T-cell (primary cell): ENCODE measurements at regions not wholly inside any gene's neighbourhood (a gene's known extent, or its start where the extent isn't known, plus 50 kb on each side); places are given as distances from the start of the nearest gene placed in this dataset.
"Not testable (repeated sequence)": the region's sequence is repeated elsewhere in the genome, so short reads cannot be mapped to it uniquely, and the experiment has no call there.

Experiments used
- ATAC-seq, 4 experiments: fragments of 200-7000 bp in 3 of 4; fragments of 150-1000 bp in 1 of 4; cut with Tn5 transposase; replicated peaks in 1 of 4; 1 replicate in 3 of 4; 2 replicates in 1 of 4; pipeline ENCODE4 v1.10.0; 2021; ENCODE audit warnings: moderate library complexity in 3 of 4, mild to moderate bottlenecking in 2 of 4, moderate number of reproducible peaks in 1 of 4
- CTCF ChIA-PET, 2 donors: fragments of 300-600 bp; sonication (Branson Sonifier 250); formaldehyde crosslinking; loops; one replicate each; lab custom pipeline; 2022; ENCODE audit warnings: antibody characterized with exemption in 2 of 2; lab: Charles Lee
- POLR2A ChIA-PET, 2 donors: fragments of 300-600 bp; sonication (Branson Sonifier 250); formaldehyde crosslinking; loops; one replicate each; lab custom pipeline; 2022; ENCODE audit warnings: antibody characterized with exemption in 2 of 2; lab: Charles Lee
- DNase-seq, 35 experiments: peaks; one replicate each; pipeline versions ENCODE4 v3.0.0 to v3.0.0-alpha.2; 2013 to 2023
- H3K27ac ChIP-seq: one replicate; pipeline ENCODE4 v1.5.1; 2013; ENCODE audit warnings: low read length
- H3K27me3 ChIP-seq, 2 experiments: replicated peaks in 1 of 2; 1 replicate in 1 of 2; 2 replicates in 1 of 2; pipeline versions ENCODE4 v1.6.1 to v1.7.0; 2013; ENCODE audit warnings: low read length in 1 of 2, mixed read lengths in 1 of 2; ENCODE audit not compliant: control insufficient read depth in 2 of 2, insufficient read depth in 2 of 2; ENCODE audit errors: extremely low read depth in 1 of 2
- H3K36me3 ChIP-seq, 2 donors: 1 replicate in 1 of 2; 2 replicates in 1 of 2; pipeline versions ENCODE4 v1.6.1 to v1.7.0; 2013; ENCODE audit warnings: low read length in 1 of 2; ENCODE audit not compliant: control insufficient read depth in 2 of 2, insufficient read depth in 1 of 2; ENCODE audit errors: extremely low read depth in 1 of 2
- H3K4me1 ChIP-seq, 2 experiments: 1 replicate in 1 of 2; 2 replicates in 1 of 2; pipeline versions ENCODE4 v1.6.1 to v1.7.0; 2013; ENCODE audit warnings: low read length in 2 of 2, mixed read lengths in 1 of 2; ENCODE audit not compliant: insufficient read depth in 2 of 2, control insufficient read depth in 1 of 2; ENCODE audit errors: extremely low read depth in 1 of 2
- H3K4me3 ChIP-seq, 2 donors: 1 replicate in 1 of 2; 2 replicates in 1 of 2; pipeline versions ENCODE4 v1.5.1 to v1.7.0; 2013; ENCODE audit warnings: mild to moderate bottlenecking in 2 of 2, low read length in 1 of 2, moderate library complexity in 1 of 2; ENCODE audit not compliant: control insufficient read depth in 1 of 2; ENCODE audit errors: extremely low read depth in 1 of 2
- H3K9me3 ChIP-seq: 2 replicates; pipeline ENCODE4 v1.7.0; 2013
- H3K27ac Mint-ChIP-seq, 2 donors: one replicate each; pipeline ENCODE4 v1.8.0; 2020 to 2021; ENCODE audit warnings: mild to moderate bottlenecking in 2 of 2, mixed read lengths in 2 of 2
- H3K27me3 Mint-ChIP-seq, 2 donors: one replicate each; pipeline ENCODE4 v1.8.0; 2021 to 2022; ENCODE audit warnings: mixed read lengths in 2 of 2
- H3K36me3 Mint-ChIP-seq: one replicate; pipeline ENCODE4 v1.8.0; 2021; ENCODE audit warnings: mixed read lengths
- H3K4me1 Mint-ChIP-seq, 3 donors: one replicate each; pipeline ENCODE4 v1.8.0; 2020 to 2022; ENCODE audit warnings: mixed read lengths in 3 of 3, mild to moderate bottlenecking in 1 of 3
- H3K4me3 Mint-ChIP-seq, 3 donors: one replicate each; pipeline ENCODE4 v1.8.0; 2020 to 2022; ENCODE audit warnings: mild to moderate bottlenecking in 3 of 3, mixed read lengths in 3 of 3, moderate library complexity in 3 of 3
- H3K9me3 Mint-ChIP-seq, 3 donors: one replicate each; pipeline ENCODE4 v1.8.0; 2020 to 2022; ENCODE audit warnings: mixed read lengths in 3 of 3
- WGBS: methylation state at CpG from one replicate; pipeline ENCODE4 v1.1.5; 2013; ENCODE audit warnings: missing lambda C conversion rate; ENCODE audit not compliant: insufficient coverage; 5-methylcytosine and 5-hydroxymethylcytosine counted together

DNA sequence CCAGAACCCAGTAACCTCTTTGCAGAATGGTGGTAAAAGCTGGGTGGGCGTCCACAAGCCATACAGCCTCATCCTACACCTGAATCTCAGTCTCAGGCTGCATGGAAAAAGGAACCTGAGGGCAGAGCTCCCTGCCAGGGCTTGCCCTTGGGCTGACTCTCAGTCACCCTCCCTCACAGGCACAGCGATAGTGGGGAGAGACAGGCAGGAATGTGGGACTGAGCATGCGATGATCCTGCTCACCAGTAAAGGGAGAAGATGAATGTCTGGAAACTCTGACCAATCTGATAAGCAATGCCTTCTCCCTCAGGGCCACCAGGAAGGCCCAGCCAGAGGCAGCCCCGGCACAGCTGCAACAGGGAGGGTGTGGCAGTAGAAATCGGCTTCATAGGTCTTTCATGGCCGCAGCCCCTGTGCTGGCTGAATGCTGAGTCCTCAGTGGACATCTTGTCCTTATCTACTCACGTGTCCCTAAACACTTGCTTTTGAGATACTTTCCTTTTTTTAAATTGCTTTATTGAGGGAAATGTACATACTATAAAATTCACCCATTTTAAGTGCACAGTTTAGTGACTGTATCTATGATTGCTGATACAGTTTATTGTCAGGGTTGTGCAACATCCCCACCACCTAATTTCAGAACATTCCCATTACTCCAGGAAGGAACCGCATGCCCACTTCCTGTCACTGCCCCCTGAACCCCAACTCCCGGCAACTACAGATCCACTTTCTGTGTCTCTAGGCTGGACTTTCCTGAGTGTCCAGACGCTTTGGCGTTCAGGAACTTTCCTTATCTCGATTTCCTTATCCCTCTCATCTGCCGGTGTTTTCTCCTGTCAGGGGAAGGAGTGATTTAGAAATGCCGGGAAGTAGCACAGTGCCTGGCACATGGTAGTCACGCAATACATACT is 258.1 kb downstream of the PCNX1 start:
- Mint-ChIP-seq H3K27me3 (peaks cover 9 to 13% of the 10 kb centered on the region in 2 donors), H3K4me3 (no peak overlapping the region), H3K4me1 (peaks cover 13 to 14% (median 14%) of the 10 kb centered on the region in 3 donors), H3K9me3 (peaks cover 0 to 8% (median 3%) of the 10 kb centered on the region in 3 donors), H3K36me3 (no peaks in the 10 kb centered on the region), H3K27ac (no peak overlapping the region)
- Histone ChIP-seq H3K4me1 (peaks cover 0 to 10% of the 10 kb centered on the region in 2 experiments), H3K27ac (no peak overlapping the region), H3K36me3 (no peaks in the 10 kb centered on the region), H3K9me3 (no peaks in the 10 kb centered on the region), H3K4me3 (no peak overlapping the region), H3K27me3 (peaks cover 0 to 13% of the 10 kb centered on the region in 2 experiments)
- DNase-seq (no peak), ATAC-seq (no peak)
- ChIA-PET CTCF (interaction anchor here in 1 of 2 donors (0.7 kb wide), 1 partner anchor 12 kb away, joined by 3 read pairs; no protein-coding TSS in a partner anchor), POLR2A (interaction anchor here in 1 of 2 donors (0.6 kb wide), 1 partner anchor 1871 kb away, joined by 11 read pairs; no protein-coding TSS in a partner anchor)
- WGBS = 61% methylated on average over 3 of the region's 15 CpGs

DNA sequence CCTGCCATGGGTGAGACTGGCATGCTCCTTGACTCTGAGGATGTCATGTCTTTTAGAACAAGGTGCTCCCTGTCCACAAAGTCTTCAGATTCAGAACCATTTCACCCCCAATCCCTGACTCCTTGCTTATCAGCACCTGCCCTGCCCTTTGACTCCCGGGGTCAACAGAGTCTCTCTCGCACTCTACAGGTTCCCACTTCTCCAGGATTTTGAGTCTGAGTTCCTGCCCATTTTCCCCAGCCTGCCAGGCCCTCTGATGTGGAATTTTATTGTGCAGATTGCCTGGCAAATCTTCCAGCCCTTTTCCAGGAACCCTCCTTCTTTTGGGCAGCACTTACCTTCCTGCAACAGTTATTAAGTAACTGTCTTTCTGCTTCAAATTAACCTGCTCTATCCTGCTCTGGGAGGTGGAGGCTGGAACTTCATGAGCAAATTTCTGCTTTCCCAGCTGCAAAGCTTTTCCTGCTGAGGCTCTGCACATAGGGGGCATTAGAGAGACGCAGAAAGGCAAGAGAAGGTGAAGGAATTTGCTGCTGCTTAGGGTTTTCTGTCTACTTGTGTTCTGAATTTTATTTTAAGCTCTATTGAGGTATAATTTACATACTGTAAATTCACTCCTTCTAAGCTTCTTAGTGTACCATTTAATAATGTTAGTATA is 259.1 kb downstream of the PCNX1 start:
- Histone ChIP-seq H3K9me3 (no peaks in the 10 kb centered on the region), H3K27ac (no peak overlapping the region), H3K4me1 (peaks cover 0 to 10% of the 10 kb centered on the region in 2 experiments), H3K27me3 (peaks cover 0 to 18% of the 10 kb centered on the region in 2 experiments), H3K4me3 (no peak overlapping the region), H3K36me3 (no peaks in the 10 kb centered on the region)
- H3K27ac Mint-ChIP-seq = no peak overlapping the region
- CTCF ChIA-PET = no interaction called here
- no CpG with 5 or more reads among the region's 3 CpGs for WGBS
- POLR2A ChIA-PET = no interaction called here
- H3K9me3 Mint-ChIP-seq = no peaks in the 10 kb centered on the region
- ATAC-seq = no peak
- H3K4me3 Mint-ChIP-seq = no peak overlapping the region
- H3K4me1 Mint-ChIP-seq = peaks cover 13 to 14% (median 14%) of the 10 kb centered on the region in 3 donors
- no peaks in the 10 kb centered on the region for H3K36me3 Mint-ChIP-seq
- peak in 1 of 35 experiments; percentile 21 for DNase-seq
- peaks cover 9 to 15% of the 10 kb centered on the region in 2 donors for H3K27me3 Mint-ChIP-seq

DNA sequence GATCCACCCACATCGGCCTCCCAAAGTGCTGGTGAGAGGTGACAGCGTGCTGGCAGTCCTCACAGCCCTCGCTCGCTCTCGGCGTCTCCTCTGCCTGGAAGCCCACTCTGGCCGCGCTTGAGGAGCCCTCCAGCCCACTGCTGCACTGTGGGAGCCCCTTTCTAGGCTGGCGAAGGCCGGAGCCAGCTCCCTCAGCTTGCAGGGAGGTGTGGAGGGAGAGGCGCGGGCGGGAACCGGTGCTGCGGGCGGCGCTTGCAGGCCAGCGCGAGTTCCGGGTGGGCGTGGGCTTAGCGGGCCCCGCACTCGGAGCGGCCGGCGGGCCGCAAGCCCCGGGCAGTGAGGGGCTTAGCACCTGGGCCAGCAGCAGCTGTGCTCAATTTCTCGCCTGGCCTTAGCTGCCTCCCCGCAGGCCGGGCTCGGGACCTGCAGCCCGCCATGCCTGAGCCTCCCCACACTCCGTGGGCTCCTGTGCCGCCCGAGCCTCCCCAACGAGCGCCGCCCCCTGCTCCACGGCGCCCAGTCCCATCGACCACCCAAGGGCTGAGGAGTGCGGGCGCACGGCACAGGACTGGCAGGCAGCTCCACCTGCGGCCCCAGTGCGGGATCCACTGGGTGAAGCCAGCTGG is 260.2 kb downstream of the PCNX1 start:
- Mint-ChIP-seq H3K4me1 (peaks cover 13 to 14% (median 14%) of the 10 kb centered on the region in 3 donors), H3K4me3 (peak overlapping the region in 1 of 3 donors; percentile 73), H3K27me3 (peaks cover 9 to 18% of the 10 kb centered on the region in 2 donors)
- H3K9me3 ChIP-seq, H3K27ac Mint-ChIP-seq, ATAC-seq, DNase-seq, H3K4me3 ChIP-seq, H3K27ac ChIP-seq, POLR2A ChIA-PET, H3K9me3 Mint-ChIP-seq, H3K36me3 Mint-ChIP-seq, H3K36me3 ChIP-seq: not testable (repeated sequence)
- Histone ChIP-seq H3K27me3 (peaks cover 0 to 18% of the 10 kb centered on the region in 2 experiments), H3K4me1 (peaks cover 0 to 10% of the 10 kb centered on the region in 2 experiments)
- 98% methylated on average over 29 of the region's 48 CpGs for WGBS
- CTCF ChIA-PET = interaction anchor here in 1 of 2 donors (0.6 kb wide), 1 partner anchor 585 kb away, joined by 3 read pairs; no protein-coding TSS in a partner anchor

DNA sequence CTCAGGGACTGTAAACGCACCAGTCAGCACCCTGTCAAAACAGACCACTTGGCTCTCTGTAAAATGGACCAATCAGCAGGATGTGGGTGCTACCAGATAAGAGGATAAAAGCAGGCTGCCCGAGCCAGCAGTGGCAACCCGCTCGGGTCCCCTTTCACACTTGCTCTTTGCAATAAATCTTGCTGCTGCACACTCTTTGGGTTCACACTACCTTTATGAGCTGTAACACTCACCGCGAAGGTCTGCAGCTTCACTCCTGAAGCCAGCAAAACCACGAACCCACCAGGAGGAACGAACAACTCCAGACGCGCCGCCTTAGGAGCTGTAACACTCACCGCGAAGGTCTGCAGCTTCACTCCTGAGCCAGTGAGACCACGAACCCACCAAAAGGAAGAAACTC is 260.9 kb downstream of the PCNX1 start:
- H3K27ac ChIP-seq, POLR2A ChIA-PET, H3K36me3 ChIP-seq, H3K9me3 ChIP-seq, H3K36me3 Mint-ChIP-seq, H3K9me3 Mint-ChIP-seq: not testable (repeated sequence)
- Mint-ChIP-seq H3K4me1 (peaks cover 13 to 14% (median 14%) of the 10 kb centered on the region in 3 donors), H3K27me3 (peaks cover 12 to 18% of the 10 kb centered on the region in 2 donors), H3K27ac (peak overlapping the region in 1 of 2 donors; percentile 49), H3K4me3 (peak overlapping the region; percentile 73 to 76 (median 74))
- DNase-seq = peak in 12 of 35 experiments; percentile 1 to 26 (median 9)
- WGBS = 0% methylated on average over 4 of the region's 14 CpGs
- peak; percentile 24 to 48 (median 26) for ATAC-seq
- peak overlapping the region; percentile 0 to 24 for H3K4me3 ChIP-seq
- H3K4me1 ChIP-seq = peaks cover 0 to 10% of the 10 kb centered on the region in 2 experiments
- CTCF ChIA-PET = interaction anchor here in 1 of 2 donors (0.6 kb wide), 1 partner anchor 584 kb away, joined by 3 read pairs; no protein-coding TSS in a partner anchor
- peaks cover 0 to 20% of the 10 kb centered on the region in 2 experiments for H3K27me3 ChIP-seq

DNA sequence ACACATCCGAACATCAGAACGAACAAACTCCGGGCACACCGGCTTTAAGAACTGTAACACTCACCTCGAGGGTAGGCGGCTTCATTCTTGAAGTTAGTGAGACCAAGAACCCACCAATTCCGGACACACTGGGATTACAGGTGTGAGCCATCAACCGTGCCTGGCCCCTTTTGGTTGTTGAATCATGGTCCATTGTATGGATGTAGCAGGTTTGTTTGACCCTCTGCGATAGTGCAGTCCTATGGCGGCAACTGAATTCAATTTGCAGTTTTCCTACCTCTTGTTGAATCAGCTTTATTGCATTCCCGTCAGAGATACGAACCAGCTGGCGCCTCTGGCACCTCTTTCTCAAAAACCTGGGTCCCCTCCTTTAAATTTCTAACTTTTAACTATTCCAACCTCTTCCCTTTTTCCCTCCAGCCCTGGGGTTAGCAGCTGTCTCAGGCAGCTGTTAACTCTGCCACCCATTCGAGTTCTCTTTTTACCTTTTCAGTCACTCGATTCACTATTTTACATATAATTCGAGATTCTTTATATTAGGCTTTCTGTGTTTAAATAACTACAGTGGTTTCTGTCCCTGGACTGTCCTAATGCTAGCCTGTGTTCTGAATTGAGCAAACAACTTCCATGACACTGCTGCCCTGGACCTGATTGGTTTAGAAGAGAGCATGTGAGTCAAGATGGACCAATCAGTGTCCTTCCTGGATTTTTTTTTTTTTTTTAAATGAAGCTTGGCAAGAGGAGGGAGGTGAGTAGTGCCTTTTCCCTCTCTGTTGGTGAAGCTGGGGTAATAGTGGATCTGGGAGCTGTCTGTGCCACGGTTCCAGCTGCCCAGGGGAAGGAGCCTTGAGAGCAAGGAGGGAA is 261.5 kb downstream of the PCNX1 start:
- Histone ChIP-seq H3K27me3 (peaks cover 0 to 20% of the 10 kb centered on the region in 2 experiments), H3K36me3 (no peaks in the 10 kb centered on the region), H3K4me3 (peak overlapping the region in 1 of 2 donors; percentile 24), H3K4me1 (peaks cover 0 to 10% of the 10 kb centered on the region in 2 experiments), H3K27ac (no peak overlapping the region), H3K9me3 (no peaks in the 10 kb centered on the region)
- H3K4me3 Mint-ChIP-seq = peak overlapping the region; percentile 73 to 76 (median 74)
- POLR2A ChIA-PET = no interaction called here
- peaks cover 13 to 14% (median 14%) of the 10 kb centered on the region in 3 donors for H3K4me1 Mint-ChIP-seq
- 67% methylated on average over 6 of the region's 17 CpGs for WGBS
- no peak overlapping the region for H3K27ac Mint-ChIP-seq
- DNase-seq = peak in 1 of 35 experiments; percentile 18
- no peaks in the 10 kb centered on the region for H3K9me3 Mint-ChIP-seq
- no peaks in the 10 kb centered on the region for H3K36me3 Mint-ChIP-seq
- CTCF ChIA-PET = interaction anchor here in 1 of 2 donors (0.7 to 1.2 kb wide), 2 partner anchors 121 to 261 kb away, joined by 4 read pairs; no protein-coding TSS in a partner anchor
- H3K27me3 Mint-ChIP-seq = peaks cover 12 to 18% of the 10 kb centered on the region in 2 donors
- ATAC-seq = peak in 1 of 4 experiments; percentile 38
